Kidney epithelial cell (primary cell): ENCODE measurements at regions not wholly inside any gene's neighbourhood (a gene's known extent, or its start where the extent isn't known, plus 50 kb on each side); places are given as distances from the start of the nearest gene placed in this dataset.

Source experiments
- DNase-seq: peaks from one replicate; pipeline ENCODE4 v3.0.0-alpha.2; 2010; ENCODE audit warnings: low read depth
- H3K27me3 ChIP-seq: 2 replicates; pipeline ENCODE4 v1.6.0; 2011; ENCODE audit warnings: low read length; ENCODE audit not compliant: control insufficient read depth, insufficient read depth
- H3K36me3 ChIP-seq: 2 replicates; pipeline ENCODE4 v1.5.1; 2011; ENCODE audit warnings: low read length; ENCODE audit not compliant: control insufficient read depth, insufficient read depth
- H3K4me3 ChIP-seq: 2 replicates; pipeline ENCODE4 v1.5.1; 2011; ENCODE audit warnings: low read depth, mild to moderate bottlenecking, control low read depth, low read length
- TF ChIP-seq, protein P1 (sequence below): IDR thresholded peaks from 2 replicates; pipeline ENCODE4 v1.5.1; 2011; ENCODE audit warnings: mild to moderate bottlenecking, moderate library complexity, low read length, control low read depth, inconsistent platforms; ENCODE audit not compliant: insufficient read depth, poor library complexity, severe bottlenecking

DNA sequence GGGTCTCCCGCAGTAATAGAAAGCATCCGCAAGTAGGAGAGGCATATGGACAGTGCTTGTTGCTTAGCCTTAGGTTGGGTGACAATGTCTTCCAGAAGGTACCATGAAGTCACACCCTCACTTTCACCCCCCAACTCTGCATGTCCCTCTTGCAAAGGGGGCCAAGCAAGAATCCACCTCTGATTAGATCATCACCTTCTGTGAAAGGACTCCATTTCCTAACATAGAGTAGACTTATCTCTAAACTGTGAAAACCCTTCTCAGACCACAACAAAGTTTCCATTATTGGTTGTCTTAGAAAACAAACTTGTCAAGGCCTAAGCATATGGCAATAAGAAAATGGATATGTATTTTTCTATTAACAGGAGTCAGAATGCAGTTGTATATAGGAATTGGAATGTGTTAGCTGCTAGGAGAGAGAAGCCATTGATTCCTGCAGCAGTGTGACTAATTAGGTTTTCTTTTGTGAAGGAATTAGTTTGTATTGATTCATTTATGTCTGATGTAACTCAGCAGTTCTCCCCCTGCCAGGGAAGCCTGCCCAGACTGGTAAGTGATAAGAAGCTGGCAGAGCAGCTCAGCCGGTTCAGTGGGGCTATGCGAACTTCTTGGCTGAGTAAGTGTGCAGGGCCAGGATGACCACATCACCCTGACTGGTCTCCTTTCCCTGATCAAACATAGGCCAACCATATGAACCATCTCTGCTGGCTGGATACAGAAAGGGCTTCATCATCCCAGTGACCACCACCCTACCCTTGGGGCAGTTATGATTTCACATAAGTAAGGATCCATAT is 107.3 kb upstream of the CCDC196 start:
- H3K27me3 ChIP-seq: no peaks in the 10 kb centered on the region
- H3K4me3 ChIP-seq: no peak overlapping the region
- TF ChIP-seq, protein P1, sequence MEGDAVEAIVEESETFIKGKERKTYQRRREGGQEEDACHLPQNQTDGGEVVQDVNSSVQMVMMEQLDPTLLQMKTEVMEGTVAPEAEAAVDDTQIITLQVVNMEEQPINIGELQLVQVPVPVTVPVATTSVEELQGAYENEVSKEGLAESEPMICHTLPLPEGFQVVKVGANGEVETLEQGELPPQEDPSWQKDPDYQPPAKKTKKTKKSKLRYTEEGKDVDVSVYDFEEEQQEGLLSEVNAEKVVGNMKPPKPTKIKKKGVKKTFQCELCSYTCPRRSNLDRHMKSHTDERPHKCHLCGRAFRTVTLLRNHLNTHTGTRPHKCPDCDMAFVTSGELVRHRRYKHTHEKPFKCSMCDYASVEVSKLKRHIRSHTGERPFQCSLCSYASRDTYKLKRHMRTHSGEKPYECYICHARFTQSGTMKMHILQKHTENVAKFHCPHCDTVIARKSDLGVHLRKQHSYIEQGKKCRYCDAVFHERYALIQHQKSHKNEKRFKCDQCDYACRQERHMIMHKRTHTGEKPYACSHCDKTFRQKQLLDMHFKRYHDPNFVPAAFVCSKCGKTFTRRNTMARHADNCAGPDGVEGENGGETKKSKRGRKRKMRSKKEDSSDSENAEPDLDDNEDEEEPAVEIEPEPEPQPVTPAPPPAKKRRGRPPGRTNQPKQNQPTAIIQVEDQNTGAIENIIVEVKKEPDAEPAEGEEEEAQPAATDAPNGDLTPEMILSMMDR: no peak
- no peak for DNase-seq
- no peaks in the 10 kb centered on the region for H3K36me3 ChIP-seq

DNA sequence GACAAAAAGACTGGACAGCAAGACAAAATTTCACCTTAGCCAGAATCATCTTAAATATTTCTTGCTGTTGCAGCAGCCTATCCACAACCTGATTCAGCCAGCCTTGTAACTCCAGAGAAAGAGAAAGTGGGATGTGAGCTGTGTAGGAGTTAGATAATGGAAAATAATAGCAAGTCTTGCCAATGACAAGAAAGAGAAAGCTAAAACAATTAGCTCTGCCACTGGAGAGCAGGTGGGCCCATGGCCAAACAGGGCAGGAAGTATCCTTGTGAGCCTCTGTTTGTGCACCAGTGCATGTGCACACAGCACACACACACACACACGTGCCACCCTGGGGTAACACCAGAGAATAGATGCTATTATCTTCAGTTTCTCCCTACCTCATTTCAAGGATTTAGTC is 106.0 kb upstream of the CCDC196 start:
- no peak for DNase-seq
- H3K27me3 ChIP-seq: no peaks in the 10 kb centered on the region
- H3K36me3 ChIP-seq: no peaks in the 10 kb centered on the region
- TF ChIP-seq, protein P1: no peak
- H3K4me3 ChIP-seq: no peak overlapping the region

DNA sequence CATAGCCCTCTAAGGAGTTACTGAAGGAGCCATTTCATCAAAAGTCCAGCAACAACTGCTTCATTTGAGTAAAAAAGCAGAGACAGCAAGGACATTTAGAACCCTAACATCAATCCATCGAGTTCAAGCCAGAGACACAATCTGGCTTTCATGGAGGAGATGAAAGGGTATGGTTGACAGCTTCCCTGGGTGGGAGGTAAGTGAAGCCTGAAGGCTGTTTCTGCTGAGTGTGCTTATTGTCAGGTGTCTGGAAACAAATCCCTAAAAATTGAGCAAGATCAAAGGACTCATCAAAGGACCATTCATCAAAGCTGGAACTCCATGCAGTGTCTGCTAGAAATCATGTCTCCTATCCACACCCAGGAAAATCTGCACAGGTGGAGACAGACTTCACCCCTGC is 104.4 kb upstream of the CCDC196 start:
- no peak for DNase-seq
- Histone ChIP-seq H3K36me3 (no peaks in the 10 kb centered on the region), H3K4me3 (no peak overlapping the region), H3K27me3 (no peaks in the 10 kb centered on the region)
- TF ChIP-seq, protein P1: no peak

DNA sequence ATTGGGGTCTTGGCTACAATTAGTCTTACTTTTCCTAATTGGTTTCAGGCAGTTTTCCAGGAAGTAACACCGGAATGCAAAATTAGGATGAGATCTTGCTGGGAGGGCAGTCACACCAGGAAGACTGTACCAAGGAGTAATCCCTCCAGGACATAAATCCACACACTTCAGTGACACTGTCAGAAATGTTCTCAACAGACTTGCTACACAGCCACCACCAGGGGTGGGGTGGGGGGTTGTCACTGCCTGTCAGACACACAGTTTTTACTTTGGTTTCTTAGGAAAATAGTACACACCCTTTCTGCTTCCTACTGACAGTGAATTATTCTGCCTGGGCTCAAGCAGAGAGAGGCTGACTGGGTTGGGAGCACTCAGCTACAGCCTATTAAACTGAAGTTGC is 102.9 kb upstream of the CCDC196 start:
- H3K27me3 ChIP-seq: no peaks in the 10 kb centered on the region
- TF ChIP-seq, protein P1: no peak
- H3K4me3 ChIP-seq: no peak overlapping the region
- no peak for DNase-seq
- no peaks in the 10 kb centered on the region for H3K36me3 ChIP-seq

DNA sequence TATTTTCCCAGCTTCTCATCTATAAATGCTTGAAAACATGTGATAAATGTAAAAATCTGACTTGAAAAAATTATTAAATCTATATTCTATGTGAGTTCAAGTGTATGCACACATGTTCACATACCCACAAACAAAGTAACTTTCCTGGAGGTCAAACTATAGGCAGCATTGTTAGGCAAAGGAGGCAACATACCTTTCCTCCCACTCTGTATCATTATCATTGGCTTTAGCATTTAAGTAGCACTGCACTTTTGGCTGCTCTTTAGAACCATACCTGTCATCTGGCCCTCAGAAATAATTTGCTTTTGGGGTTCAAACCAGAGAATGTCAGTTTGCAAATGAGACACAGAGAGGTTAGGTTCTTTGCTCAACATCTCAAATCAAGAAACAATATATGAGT is 102.4 kb upstream of the CCDC196 start:
- H3K4me3 ChIP-seq: no peak overlapping the region
- TF ChIP-seq, protein P1: no peak
- no peaks in the 10 kb centered on the region for H3K36me3 ChIP-seq
- H3K27me3 ChIP-seq: no peaks in the 10 kb centered on the region
- no peak for DNase-seq

DNA sequence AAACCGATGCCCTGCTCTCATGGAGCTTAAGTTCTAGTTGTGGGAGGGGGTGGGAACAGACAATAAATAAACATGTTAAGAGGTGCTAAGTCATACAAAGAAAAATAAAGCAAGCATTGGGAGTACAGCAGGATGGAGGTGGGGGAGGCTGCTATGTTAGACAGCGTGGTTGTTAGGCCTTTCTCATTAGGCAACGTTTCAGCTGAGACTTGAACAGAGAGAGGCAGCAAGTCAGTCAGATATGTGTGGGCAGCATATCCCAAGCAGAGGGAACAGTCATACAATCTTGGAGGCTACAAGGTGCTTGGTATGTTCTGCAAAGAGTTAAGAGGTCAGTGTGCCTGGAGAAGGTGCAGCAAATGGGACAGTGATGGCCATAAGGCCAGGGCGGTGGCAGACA is 97.7 kb upstream of the CCDC196 start:
- Histone ChIP-seq H3K27me3 (no peaks in the 10 kb centered on the region), H3K4me3 (no peak overlapping the region), H3K36me3 (no peaks in the 10 kb centered on the region)
- TF ChIP-seq, protein P1: no peak
- no peak for DNase-seq
